HG03103 (cell line): ENCODE measurements at regions not wholly inside any gene's neighbourhood (a gene's known extent, or its start where the extent isn't known, plus 50 kb on each side); places are given as distances from the start of the nearest gene placed in this dataset.

Source experiments
- ATAC-seq: cut with Tn5 transposase; IDR thresholded peaks from one replicate; pipeline ENCODE4 v1.9.1; 2021; ENCODE audit warnings: low read depth; ENCODE audit not compliant: unreplicated experiment

GRCh38 chr9:129405089-129405826 lies 215.6 kb downstream of the C9orf50 start:
- ATAC-seq = no peak

GRCh38 chr9:129404621-129405020 lies 216.3 kb downstream of the C9orf50 start:
- ATAC-seq = no peak

GRCh38 chr9:129403779-129404620 lies 216.9 kb downstream of the C9orf50 start:
- no peak for ATAC-seq

- no peak for ATAC-seq
Observed at GRCh38 chr9:129402931-129403778, 217.7 kb downstream of the C9orf50 start.

GRCh38 chr9:129402371-129402739 lies 218.5 kb downstream of the C9orf50 start:
- ATAC-seq = no peak

GRCh38 chr9:129401623-129402370 lies 219.1 kb downstream of the C9orf50 start:
- no peak for ATAC-seq

GRCh38 chr9:129400971-129401622 lies 219.8 kb downstream of the C9orf50 start:
- ATAC-seq = no peak

- no peak for ATAC-seq
Observed at GRCh38 chr9:129400001-129400970, 220.6 kb downstream of the C9orf50 start.

GRCh38 chr9:129399634-129399990 lies 221.3 kb downstream of the C9orf50 start:
- no peak for ATAC-seq

- ATAC-seq = no peak
Observed at GRCh38 chr9:129398961-129399633, 221.0 kb upstream of the IER5L start.

GRCh38 chr9:129398101-129398960 lies 220.3 kb upstream of the IER5L start:
- no peak for ATAC-seq

- no peak for ATAC-seq
Observed at GRCh38 chr9:129397335-129397734, 219.3 kb upstream of the IER5L start.

- no peak for ATAC-seq
Observed at GRCh38 chr9:129396365-129396708, 218.3 kb upstream of the IER5L start.

GRCh38 chr9:129395633-129396364 lies 217.7 kb upstream of the IER5L start:
- no peak for ATAC-seq

GRCh38 chr9:129394886-129395279 lies 216.8 kb upstream of the IER5L start:
- ATAC-seq = no peak

- no peak for ATAC-seq
Observed at GRCh38 chr9:129394061-129394885, 216.2 kb upstream of the IER5L start.
